Stimulated activated CD8-positive, alpha-beta memory T cell treated with anti-CD3 and anti-CD28 coated beads, Interleukin-7, amount 100 ng/mL, for 48 hours (primary cell): ENCODE measurements at regions not wholly inside any gene's neighbourhood (a gene's known extent, or its start where the extent isn't known, plus 50 kb on each side); places are given as distances from the start of the nearest gene placed in this dataset.

Source experiments
- DNase-seq, 2 donors: peaks; one replicate each; pipeline ENCODE4 v3.0.0-alpha.2; 2020; ENCODE audit warnings: low read depth in 1 of 2; ENCODE audit errors: extremely low read depth in 1 of 2

DNA sequence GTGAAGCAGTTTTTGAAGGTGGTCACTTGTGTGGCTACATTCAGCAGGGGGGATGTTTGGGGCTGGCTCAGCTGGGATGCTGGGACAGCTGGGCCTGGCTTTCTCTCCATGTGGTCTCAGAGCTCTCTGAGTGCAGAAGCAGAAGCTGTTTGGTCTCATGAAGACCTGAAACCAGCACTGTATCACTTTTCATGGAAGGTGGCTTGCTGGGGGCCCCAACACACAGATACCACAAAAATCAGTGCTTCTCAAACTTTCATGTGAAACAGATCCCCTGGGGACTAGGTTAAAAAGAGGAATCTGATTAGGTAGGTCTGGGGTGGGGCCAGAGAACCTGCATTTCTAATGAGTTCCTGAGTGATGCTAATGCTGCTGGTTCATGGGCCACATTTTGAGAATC is 347.3 kb downstream of the DHX35 start:
- no peak for DNase-seq

DNA sequence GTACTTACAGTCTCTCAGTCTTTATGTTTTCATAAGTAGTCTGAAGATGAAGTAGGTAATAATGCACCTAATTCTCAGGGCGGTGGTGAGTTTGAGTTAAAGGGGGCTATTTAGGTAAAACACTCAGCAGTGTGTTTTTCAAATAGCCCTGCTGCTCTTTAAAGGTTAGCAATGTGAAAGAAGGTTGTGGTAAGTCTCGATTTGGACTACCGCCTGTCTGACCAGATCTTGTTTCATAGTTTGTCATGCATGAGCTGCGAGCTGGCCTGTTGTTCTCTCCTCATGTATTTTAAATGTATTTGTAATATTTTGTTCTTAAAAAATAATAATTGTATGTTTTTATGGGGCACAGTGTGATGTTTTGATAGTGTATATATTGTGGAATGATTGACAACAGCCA is 340.2 kb downstream of the DHX35 start:
- DNase-seq, result no peak

DNA sequence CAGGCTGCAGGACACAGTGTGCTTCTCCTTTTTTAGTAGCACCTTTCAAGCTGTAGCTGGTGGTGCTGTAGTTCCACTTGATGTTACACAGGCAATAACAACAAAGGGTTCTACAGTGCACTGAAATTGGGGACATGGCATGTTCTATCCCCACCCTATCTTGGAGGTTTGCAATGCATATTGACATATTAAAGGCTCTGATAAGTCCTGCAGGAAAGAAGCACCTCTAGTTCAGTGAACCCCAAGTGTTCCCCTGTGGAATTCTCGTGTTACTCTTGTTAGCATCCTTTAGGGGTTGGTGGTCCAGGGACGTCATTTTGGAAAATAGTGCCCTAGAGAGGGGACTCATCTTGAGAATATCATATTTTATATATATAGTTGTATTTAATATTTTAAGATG is 337.6 kb downstream of the DHX35 start:
- DNase-seq, result no peak

DNA sequence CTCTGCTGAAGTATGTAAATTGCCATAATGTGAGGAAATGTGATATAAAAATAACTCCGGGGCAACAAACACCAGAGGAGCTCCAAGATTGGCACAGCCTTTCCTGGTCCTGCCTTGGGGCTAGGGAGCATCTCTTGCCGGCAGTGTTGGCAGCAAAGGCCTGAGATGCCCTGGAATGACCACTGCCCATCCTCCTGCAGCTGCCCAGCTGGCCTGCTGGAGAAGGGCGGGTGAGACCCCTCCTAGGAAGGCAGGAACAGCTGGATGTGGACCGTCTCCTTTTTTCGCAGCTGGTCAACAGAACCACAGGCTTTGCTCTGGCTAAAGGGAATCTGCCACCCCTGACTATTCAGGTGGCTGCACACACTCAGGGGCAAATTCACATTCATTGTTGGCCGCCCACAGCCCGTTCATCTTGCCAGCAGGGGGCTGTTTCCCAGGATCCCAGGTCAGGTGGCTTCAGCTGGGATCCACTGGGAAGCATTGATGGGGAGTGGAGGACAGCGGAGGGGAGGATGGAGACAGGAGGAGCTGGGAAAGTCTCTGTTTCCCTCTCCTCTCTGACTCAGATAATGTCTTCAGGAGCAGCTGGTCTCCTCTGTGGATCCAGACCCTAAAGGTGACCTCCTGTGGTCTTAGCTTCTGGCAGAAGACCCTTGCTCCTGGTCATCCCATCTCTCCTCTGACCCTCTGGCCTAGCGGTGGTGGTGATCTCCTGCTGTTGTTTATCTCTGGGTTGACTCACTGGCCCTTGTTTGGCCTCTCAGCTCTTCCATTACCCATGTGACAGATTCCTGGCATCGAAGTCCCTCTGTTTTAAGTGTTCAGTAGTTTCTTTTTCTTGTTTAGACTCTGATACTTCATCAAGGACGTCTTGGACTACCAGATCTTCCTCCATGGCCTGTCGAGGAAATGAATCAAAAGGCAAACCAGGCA is 336.7 kb downstream of the DHX35 start:
- DNase-seq, result no peak

DNA sequence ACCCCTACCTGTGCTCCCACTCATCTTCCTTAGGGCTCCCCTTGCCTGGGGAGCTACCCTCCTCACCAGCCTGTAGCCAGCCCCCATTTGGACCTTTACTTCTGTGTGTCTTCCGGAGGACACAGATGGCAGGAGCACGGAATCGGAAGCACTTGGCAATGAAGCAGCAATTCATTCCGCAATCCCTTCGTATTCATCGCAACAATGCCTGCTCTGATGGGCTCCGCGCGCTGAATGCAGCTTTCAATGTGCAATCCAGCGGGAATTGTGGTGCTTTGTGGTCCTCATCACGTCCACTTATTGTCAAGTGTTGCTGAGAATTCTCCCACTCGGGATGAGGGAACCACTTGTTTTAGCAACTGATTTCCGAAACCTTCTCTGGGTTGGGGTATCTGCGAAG is 336.0 kb downstream of the DHX35 start:
- DNase-seq, result no peak

DNA sequence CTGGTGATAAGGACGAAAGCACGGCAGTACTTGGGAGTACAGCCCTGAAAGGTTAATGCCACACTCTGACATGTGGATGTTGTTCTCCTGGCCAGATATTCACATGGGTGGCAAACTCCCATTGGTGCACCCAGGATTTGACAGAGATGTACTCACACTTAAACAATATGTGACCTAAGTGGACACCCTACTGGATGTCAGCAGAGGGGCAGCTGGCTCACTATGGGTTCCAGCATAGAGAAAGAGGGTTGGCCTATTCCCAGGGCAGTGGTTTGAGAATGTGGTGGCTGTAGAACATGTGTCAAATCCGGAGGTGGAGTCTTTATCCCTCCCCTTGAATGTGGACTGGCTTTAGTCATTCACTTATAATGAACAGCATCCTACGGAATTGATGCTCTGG is 333.2 kb downstream of the DHX35 start:
- DNase-seq, result no peak

DNA sequence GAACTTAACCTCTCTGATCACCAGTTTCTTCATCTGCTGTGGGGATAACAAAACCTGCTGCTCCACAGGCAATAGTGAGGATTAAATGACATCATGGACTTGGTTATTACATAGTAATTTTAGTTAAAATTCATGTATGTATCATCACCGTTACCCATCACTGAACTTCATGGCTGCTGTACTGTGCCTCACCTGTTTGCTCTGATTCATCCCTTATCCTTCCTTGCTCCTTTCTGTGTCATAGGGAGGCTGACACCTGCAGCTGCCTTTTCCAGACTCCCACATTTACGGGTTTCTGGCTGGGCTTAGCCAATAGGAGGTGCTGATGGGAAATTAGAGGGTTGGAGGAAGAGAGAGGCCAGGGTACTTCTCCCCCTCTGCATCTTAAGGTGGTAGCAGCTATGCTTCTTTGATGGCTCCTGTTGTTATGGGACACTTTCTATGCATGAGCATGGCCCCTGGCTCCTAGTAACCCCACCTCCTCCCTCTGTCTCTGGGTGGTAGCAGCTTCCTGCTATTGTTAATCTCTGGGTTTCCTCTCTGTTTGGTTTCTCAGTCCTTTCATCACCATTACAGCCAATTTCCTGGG is 332.1 kb downstream of the DHX35 start:
- no peak for DNase-seq

DNA sequence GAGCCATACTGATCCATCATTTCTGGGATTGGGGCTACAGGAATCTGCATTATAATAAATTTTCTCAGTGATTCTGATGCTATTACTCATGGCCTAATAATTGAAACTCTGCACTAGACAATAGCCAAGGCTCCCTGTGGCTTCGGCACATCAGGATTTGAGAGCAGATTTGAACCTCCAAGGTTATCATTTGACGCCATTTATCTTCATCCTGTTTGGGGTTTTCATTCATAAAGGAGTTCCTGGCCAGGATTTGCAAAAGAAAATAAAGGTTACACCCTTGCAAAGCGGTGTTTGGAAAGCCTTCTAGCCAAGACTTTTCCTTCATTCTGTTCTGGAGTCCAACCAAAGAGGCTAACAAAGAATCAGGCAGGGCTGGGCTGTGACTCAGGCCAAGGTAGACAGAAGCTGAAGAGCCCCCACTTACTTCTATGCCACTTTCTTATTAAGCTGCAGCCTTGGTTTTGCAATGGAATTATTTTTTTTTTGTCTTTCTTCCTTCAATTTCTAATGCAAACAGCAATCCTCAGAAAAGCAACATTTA is 330.1 kb downstream of the DHX35 start:
- DNase-seq, result no peak

DNA sequence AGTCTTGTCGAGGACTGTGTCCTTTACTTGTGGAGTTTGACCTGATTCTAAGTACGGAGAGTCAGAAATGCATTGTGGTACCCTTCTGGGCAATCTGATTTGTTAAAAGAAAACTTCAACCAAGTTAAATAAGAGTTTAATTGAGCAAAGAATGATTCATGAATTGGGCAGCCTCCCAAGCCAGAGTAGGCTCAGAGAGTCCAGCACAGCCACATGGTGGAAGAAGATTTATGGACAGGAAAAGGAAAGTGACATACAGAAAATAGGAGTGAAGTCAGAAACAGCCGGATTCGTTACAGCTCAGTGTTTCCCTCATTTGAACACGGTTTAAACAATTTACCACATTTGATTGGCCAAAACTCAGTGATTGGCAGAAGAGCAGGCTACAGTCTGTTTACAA is 329.2 kb downstream of the DHX35 start:
- DNase-seq, result no peak

DNA sequence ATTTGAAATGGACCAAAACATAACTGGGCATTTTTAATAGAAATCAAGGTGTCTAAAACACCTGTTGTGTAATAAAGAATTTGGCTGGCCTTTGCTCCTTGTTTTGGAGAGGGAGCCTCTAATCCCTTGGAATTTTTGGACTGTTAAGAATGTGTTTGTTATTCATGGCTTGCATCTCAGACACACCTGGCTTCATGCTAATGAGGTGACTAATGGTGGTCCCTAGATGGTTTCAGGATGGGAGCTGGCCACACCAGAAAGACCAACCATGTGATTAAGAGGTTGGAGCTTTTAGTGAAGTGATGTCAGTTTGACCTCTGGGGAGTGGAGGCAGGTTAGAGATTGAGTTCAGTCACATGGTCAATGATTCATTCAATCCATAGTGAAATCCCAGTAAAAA is 328.4 kb downstream of the DHX35 start:
- DNase-seq, result no peak

DNA sequence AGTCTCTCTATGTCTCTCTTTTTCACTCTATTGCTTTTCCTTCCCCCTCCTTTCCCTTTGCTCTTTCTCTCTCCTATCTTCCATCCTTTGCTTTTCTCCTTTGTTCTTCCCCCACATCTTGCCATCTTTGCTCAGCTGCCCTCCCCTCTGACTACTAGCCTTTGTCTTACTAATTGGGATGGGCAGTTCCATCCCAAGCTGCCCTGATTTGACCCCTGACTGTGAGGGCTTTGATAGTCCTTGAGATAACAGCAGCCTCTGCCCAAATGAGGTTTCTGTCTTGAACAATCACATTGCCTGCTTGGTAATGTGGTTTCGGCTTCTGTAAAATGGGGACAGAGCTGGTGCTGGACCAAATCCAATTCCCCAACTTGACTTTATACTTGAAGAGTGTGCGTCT is 327.7 kb downstream of the DHX35 start:
- DNase-seq, result no peak

DNA sequence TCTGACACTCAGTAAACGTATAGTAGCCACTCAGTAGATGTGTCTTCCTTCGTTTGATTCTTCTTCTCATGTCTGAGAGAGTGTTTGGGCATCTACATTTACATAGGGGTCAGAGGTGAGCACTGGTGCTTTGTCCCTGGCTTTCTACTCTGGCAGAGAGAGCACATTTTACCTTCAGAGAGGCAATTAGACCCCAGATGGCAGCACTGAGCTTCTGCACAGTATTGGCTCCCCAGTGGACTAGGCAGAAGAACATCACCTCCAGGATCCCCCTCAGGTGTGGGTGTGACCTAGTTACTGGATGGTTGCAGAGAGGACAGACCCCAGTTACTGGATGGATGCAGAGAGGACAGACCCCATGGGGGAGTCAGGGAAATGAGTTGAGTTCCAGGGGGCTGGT is 327.2 kb downstream of the DHX35 start:
- DNase-seq, result no peak

DNA sequence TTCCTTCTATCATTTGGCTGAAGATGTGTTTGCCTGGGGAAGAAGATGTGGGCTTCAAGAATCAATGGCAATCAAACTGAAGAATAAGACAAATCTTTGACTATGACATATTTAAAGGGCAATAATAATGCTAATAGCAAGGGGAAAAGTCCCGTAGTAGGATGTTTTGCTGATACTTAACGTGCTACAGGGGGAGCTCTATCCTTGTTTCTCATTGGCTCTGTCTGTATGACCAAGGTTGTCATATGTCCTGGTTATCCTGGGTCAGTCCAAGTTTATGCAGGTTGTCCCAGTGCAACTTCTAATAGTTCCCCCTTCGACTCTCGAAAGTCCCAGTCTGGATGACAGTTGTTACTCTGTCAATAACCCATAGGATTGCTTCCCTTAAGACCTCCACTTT is 321.3 kb downstream of the DHX35 start:
- no peak for DNase-seq

DNA sequence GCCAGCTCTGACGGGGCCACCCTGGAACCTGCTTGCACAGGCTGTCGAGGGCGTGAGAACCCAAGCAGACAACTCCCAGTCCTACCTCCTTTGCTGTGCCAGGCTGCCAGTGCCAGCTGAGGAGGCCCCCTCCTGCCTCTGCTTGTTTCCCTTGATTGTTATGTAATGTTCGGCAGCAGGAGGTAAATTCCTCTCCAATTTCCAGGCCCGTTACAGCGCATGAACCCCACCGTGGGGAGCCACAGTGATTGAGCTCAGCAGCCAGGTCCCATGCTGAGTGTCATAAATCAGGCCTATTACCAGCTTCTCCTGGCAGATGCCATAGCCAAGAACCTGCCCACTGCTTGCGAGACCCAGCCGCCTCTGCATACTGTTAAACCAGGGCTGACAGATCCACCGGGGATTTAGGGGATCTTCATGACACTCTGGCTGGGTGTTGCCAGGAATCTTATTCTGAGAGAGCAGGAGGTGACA is 320.5 kb downstream of the DHX35 start:
- DNase-seq, result no peak

DNA sequence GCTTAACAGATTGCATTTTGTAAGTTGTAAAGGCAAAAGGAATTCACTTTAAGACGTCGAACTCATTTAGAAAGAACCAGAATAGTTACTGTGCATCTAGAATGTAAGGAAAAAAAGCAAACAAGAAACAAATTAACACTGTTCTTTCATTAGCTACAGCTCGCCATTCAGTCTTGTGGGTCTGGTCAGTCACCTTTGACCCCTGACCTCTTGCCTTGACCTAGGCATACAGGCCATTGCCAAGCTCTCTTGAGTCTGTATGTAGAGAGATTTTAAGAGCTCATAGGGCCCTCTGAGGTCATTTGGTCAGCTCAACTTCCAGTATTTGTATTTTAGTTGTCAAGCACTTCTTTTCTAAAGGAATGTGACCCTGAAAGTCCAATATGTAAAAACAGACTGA is 318.7 kb downstream of the DHX35 start:
- DNase-seq, result no peak

DNA sequence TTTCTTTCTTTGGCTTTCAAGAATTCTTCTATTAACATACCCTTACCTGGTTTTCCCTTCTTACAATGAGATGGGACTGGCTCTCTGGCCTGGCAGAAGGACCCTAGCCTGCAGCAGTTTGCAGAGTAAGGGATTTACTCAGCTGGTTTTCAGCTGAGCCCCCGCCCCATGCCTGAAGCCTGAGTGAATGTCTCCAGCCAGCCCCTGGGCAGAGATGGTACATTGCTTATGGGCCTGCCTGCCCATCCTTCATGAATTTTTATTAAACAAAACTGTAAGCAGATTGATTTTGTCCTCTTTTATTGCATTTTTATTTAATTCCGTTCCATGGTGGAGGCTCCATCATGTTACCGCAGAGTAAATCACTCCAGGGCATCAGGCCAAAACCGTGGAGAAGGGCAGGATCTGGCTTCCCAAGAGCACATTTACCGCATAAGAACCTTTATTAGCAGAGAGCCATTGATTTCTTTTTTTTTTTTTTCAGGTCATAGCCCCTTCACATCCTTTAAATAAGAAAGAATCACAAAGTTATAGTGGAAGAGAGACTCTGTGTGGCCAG is 316.2 kb downstream of the DHX35 start:
- DNase-seq, result no peak

DNA sequence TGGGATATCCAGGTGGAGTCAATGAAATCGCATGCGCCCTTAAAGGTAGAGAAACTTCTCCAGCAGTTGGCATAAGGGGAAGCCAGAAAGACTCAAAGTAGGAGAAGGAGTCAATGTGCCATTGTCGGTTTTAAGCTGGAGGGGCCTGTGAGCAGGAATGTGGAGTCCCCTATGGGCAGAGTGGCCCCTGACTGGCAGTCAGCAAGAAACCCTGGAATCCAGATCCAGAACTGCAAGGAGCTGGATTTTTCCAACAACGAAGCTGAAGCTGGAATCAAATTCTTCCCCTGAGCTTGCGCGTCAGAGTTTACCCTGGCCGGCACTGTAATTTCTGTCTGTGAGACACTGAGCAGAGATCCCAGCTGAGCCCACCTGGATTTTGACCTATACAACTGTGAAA is 315.0 kb downstream of the DHX35 start:
- DNase-seq, result no peak

DNA sequence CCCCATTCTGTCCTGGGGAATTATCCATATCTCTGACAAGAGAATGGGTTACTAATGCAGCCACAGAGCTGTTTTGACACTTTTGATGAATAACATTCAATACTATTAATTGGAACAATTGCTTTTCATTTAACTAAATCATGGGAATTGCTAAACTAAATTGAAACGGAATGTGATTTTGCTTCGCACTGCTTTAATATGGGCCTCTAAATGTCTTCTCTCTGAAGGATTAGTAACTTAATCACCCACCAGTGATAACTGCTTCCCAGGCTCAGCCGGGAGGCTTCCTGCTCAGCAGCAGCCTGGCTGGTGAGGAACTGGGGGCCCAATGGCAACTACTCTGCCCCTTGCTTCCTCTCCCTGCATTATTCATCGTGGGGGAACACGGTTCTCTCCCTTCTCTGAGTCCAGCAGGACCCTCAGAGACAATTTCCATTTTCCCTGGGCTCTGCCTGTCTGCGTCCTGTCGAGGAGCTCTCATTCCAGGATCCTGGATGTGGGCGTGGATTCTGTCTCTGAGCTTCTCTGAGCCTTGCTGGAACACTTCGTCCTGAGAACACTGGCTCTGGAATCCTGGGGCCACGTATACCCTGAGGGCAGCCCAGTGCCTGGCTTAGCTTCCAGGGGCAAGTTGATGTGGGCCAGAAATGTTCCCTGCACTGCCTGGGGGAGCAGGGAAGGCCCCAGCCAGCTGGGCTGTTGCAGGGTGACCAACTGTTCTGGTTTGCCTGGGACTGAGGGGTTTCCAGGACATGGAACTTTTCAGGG is 308.9 kb downstream of the DHX35 start:
- DNase-seq, result no peak

DNA sequence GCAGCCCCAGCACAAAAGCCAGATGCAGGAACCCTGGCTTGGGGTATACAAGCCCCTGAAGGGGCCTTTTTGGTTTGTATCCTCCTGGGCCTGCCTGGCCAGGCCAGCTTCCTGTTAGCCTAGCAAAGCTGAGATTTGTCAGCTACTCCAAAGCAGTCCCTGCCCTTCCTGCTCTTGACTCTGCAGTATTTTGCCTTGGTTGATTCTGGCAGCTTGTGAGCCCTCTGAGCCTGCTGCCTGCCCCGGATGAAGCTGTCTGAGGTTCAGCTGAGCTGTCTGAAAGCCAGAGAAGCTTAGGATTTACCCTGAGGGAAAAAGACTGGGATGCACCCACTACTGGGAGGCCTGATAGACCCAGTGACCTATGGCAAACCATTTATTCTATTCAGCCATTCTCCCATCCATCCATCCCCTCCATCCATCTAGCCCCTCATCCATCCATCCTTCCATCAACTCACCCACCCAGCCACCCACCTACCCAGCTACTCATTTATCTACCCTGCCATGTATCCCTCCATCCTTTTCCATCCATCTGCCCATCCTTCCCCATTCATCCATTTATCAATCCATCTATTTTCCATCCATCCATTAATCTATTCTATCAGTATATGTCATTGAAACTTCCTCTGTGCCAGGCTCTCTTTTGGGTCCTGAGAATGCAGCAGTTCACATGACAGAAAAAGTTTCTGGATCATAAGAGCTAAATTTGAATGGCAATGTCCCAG is 307.5 kb downstream of the DHX35 start:
- DNase-seq, result no peak

DNA sequence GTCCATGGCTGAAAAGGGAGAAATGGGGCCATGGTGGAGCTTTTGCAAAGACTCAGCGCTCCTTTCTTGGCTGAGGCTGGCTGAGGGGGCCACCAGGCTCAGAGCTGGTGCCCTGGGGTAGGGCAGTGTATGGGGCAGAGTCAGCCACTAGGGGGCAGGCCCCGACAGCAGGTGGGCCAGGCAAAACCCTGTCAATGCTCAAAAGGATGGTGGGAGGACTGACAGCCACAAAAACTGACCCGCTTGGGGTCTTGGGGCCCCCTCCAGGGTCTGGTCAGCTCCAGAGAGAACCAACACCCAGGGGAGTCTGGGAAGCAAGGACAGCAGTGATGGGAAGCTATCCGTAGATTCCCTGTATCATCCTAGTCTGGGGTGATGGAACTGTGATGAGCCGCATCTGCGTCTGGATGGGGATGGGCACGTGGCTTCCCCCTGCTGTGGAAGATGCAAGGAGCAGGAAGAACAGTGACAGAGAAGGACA is 306.9 kb downstream of the DHX35 start:
- DNase-seq, result peak; percentile 5 to 7
